K562 (cell line): ENCODE measurements at regions not wholly inside any gene's neighbourhood (a gene's known extent, or its start where the extent isn't known, plus 50 kb on each side); places are given as distances from the start of the nearest gene placed in this dataset.

Experiments
- ASH1L ChIP-seq: fragments of 450-650 bp; IDR thresholded peaks from 2 replicates; pipeline ENCODE4 v1.6.1; 2018; ENCODE audit warnings: borderline replicate concordance, mild to moderate bottlenecking, low read depth; ENCODE audit not compliant: partially characterized antibody
- CBX1 ChIP-seq: sonication (generic); IDR thresholded peaks from 2 replicates; pipeline ENCODE4 v1.6.1; 2016; ENCODE audit warnings: antibody characterized with exemption, low read depth, mild to moderate bottlenecking
- CBX5 ChIP-seq: IDR thresholded peaks from 2 replicates; pipeline ENCODE4 v1.6.1; 2014; ENCODE audit warnings: low read depth, borderline replicate concordance
- DIDO1 ChIP-seq: fragments of 450-650 bp; IDR thresholded peaks from 2 replicates; pipeline ENCODE4 v1.6.1; 2016; ENCODE audit warnings: low read depth, missing biosample characterization, missing genetic modification characterization
- EGR1 ChIP-seq: fragments of 450-650 bp; conservative IDR thresholded peaks from 2 replicates; pipeline ENCODE4 v1.6.1; 2017; ENCODE audit warnings: mild to moderate bottlenecking
- MAFF ChIP-seq: IDR thresholded peaks from 2 replicates; pipeline ENCODE4 v1.6.1; 2012; ENCODE audit warnings: low read length, improper control_type of control experiment
- MBD2 ChIP-seq: sonication (generic); IDR thresholded peaks from 2 replicates; pipeline ENCODE4 v1.6.1; 2016; ENCODE audit warnings: low read depth, borderline replicate concordance
- NFIX ChIP-seq: fragments of 250-450 bp; sonication (Bioruptor Pico); IDR thresholded peaks from 2 replicates; pipeline ENCODE4 v1.4.0; 2020; ENCODE audit warnings: low read depth, mild to moderate bottlenecking, moderate library complexity
- NR2F6 ChIP-seq: fragments of 450-650 bp; formaldehyde crosslinking; IDR thresholded peaks from 2 replicates; pipeline ENCODE4 v1.4.0; 2020; ENCODE audit warnings: mild to moderate bottlenecking
- SETDB1 ChIP-seq: IDR thresholded peaks from one replicate; pipeline ENCODE4 v1.6.1; 2012; ENCODE audit warnings: low read length, control low read depth, inconsistent platforms
- SMARCC2 ChIP-seq: fragments of 450-650 bp; IDR thresholded peaks from 2 replicates; pipeline ENCODE4 v1.6.1; 2017; ENCODE audit warnings: antibody characterized with exemption, moderate library complexity, mild to moderate bottlenecking, low read depth
- SP1 ChIP-seq: sonication (generic); formaldehyde crosslinking; IDR thresholded peaks from 2 replicates; pipeline ENCODE4 v1.8.1; 2022; ENCODE audit warnings: mild to moderate bottlenecking, missing genetic modification reagents
- TAF15 ChIP-seq: fragments of 200-400 bp; formaldehyde crosslinking; IDR thresholded peaks from 2 replicates; pipeline ENCODE4 v1.6.1; 2017; ENCODE audit warnings: mild to moderate bottlenecking, low read depth, low read length, moderate library complexity
- TBL1XR1 ChIP-seq, 2 experiments: IDR thresholded peaks; 2 replicates each; pipeline ENCODE4 v1.6.1; 2012; ENCODE audit warnings: improper control_type of control experiment in 2 of 2, low read length in 2 of 2, mild to moderate bottlenecking in 1 of 2
- ZKSCAN8 ChIP-seq: fragments of 200-800 bp; sonication (Bioruptor generic); IDR thresholded peaks from 2 replicates; pipeline ENCODE4 v1.6.1; 2016; ENCODE audit warnings: missing genetic modification characterization, missing compliant biosample characterization
- ZNF12 ChIP-seq: sonication (generic); formaldehyde crosslinking; IDR thresholded peaks from 2 replicates; pipeline ENCODE4 v1.4.0; 2020; ENCODE audit warnings: mild to moderate bottlenecking, missing genetic modification reagents
- ZNF408 ChIP-seq: fragments of 250-450 bp; sonication (Bioruptor Pico); IDR thresholded peaks from 2 replicates; pipeline ENCODE4 v1.4.0; 2020; ENCODE audit warnings: low read depth, mild to moderate bottlenecking, moderate library complexity
- TF ChIP-seq, protein P1 (sequence below): sonication (generic); formaldehyde crosslinking; IDR thresholded peaks from 2 replicates; pipeline ENCODE4 v1.9.0; 2022; ENCODE audit warnings: mild to moderate bottlenecking, missing genetic modification reagents
- TF ChIP-seq, protein P2 (sequence below): sonication (generic); formaldehyde crosslinking; IDR thresholded peaks from 2 replicates; pipeline ENCODE4 v1.8.0; 2022; ENCODE audit warnings: missing genetic modification reagents, mild to moderate bottlenecking, borderline replicate concordance
- TF ChIP-seq, protein P3 (sequence below): sonication (generic); formaldehyde crosslinking; IDR thresholded peaks from 2 replicates; pipeline ENCODE4 v1.8.0; 2022; ENCODE audit warnings: mild to moderate bottlenecking, missing genetic modification reagents
- TF ChIP-seq, protein P4 (sequence below): fragments of 250-450 bp; sonication (Bioruptor Pico); IDR thresholded peaks from 2 replicates; pipeline ENCODE4 v1.4.0; 2020

DNA sequence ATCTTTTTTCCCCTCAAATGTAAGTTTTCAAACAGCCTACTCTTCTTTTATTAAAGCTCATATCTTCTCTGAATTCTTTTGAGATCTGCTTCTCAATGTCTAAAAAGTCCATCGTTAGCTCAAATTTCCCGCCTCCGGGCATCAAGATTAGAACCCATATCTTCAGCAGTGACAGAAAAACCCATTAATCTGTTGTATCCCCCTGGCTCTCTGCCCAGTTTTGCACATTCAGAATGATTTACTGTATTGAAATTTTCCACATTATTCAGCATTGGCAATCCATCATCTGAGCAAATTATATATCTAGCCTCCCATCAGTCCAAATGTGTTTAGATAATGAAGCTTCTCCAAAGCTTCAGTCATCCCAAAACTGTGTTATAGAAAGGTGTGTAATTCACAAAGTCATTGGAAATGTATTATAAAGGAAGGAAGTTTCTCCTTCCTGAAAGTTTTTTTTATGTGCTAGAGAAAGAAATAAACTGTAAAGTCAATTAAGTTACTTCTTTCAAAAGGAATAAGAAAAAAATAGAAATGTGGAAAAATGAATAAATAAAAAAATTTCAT, 849.9 kb downstream of the MAT2B start (continued):
- TF ChIP-seq, protein P1, sequence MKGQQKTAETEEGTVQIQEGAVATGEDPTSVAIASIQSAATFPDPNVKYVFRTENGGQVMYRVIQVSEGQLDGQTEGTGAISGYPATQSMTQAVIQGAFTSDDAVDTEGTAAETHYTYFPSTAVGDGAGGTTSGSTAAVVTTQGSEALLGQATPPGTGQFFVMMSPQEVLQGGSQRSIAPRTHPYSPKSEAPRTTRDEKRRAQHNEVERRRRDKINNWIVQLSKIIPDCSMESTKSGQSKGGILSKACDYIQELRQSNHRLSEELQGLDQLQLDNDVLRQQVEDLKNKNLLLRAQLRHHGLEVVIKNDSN: no peak
- TF ChIP-seq ZNF408 (no peak), ZKSCAN8 (no peak), DIDO1 (tag) (no peak), TBL1XR1 (IDR thresholded peaks at IDR 0.05; ENCODE audit: low read length in 2 of 2) (peak in 1 of 2 experiments; percentile 25; a peak in 1 of 4 replicates), SETDB1 (no peak), EGR1 (no peak), SMARCC2 (peak; percentile 67; the same call in 1 of the 2 replicates), ASH1L (no peak), MBD2 (no peak), TAF15 (no peak), CBX1 (no peak), NFIX (CRISPR knock-in tag) (peak; percentile 28; the same call in 1 of the 2 replicates), SP1 (CRISPR knock-in tag) (no peak), ZNF12 (no peak), CBX5 (no peak), NR2F6 (no peak), MAFF (no peak)
- TF ChIP-seq, protein P2, sequence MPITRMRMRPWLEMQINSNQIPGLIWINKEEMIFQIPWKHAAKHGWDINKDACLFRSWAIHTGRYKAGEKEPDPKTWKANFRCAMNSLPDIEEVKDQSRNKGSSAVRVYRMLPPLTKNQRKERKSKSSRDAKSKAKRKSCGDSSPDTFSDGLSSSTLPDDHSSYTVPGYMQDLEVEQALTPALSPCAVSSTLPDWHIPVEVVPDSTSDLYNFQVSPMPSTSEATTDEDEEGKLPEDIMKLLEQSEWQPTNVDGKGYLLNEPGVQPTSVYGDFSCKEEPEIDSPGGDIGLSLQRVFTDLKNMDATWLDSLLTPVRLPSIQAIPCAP: no peak
- TF ChIP-seq, protein P3, sequence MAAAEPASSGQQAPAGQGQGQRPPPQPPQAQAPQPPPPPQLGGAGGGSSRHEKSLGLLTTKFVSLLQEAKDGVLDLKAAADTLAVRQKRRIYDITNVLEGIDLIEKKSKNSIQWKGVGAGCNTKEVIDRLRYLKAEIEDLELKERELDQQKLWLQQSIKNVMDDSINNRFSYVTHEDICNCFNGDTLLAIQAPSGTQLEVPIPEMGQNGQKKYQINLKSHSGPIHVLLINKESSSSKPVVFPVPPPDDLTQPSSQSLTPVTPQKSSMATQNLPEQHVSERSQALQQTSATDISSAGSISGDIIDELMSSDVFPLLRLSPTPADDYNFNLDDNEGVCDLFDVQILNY (CRISPR knock-in tag): no peak
- TF ChIP-seq, protein P4, sequence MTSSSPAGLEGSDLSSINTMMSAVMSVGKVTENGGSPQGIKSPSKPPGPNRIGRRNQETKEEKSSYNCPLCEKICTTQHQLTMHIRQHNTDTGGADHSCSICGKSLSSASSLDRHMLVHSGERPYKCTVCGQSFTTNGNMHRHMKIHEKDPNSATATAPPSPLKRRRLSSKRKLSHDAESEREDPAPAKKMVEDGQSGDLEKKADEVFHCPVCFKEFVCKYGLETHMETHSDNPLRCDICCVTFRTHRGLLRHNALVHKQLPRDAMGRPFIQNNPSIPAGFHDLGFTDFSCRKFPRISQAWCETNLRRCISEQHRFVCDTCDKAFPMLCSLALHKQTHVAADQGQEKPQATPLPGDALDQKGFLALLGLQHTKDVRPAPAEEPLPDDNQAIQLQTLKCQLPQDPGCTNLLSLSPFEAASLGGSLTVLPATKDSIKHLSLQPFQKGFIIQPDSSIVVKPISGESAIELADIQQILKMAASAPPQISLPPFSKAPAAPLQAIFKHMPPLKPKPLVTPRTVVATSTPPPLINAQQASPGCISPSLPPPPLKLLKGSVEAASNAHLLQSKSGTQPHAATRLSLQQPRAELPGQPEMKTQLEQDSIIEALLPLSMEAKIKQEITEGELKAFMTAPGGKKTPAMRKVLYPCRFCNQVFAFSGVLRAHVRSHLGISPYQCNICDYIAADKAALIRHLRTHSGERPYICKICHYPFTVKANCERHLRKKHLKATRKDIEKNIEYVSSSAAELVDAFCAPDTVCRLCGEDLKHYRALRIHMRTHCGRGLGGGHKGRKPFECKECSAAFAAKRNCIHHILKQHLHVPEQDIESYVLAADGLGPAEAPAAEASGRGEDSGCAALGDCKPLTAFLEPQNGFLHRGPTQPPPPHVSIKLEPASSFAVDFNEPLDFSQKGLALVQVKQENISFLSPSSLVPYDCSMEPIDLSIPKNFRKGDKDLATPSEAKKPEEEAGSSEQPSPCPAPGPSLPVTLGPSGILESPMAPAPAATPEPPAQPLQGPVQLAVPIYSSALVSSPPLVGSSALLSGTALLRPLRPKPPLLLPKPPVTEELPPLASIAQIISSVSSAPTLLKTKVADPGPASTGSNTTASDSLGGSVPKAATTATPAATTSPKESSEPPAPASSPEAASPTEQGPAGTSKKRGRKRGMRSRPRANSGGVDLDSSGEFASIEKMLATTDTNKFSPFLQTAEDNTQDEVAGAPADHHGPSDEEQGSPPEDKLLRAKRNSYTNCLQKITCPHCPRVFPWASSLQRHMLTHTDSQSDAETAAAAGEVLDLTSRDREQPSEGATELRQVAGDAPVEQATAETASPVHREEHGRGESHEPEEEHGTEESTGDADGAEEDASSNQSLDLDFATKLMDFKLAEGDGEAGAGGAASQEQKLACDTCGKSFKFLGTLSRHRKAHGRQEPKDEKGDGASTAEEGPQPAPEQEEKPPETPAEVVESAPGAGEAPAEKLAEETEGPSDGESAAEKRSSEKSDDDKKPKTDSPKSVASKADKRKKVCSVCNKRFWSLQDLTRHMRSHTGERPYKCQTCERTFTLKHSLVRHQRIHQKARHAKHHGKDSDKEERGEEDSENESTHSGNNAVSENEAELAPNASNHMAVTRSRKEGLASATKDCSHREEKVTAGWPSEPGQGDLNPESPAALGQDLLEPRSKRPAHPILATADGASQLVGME (CRISPR knock-in tag): no peak
